ENCODE measurements at regions not wholly inside any gene's neighbourhood (a gene's known extent, or its start where the extent isn't known, plus 50 kb on each side); places are given as distances from the start of the nearest gene placed in this dataset.
A peak's percentile ranks its signal among the peaks of the same experiment; 100 is the strongest.

- DNase-seq (ENCODE audit: low read depth, low spot score): peak; percentile 95
- in situ Hi-C loops (cut with HindIII; ENCODE audit: low pct_unique_long_range_greater_than_20kb, low sequenced_read_pairs): no loop called here
Observed at GRCh38 chr1:55580845-55581332, 365.7 kb upstream of the USP24 start.

- no peak for DNase-seq (ENCODE audit: low read depth, low spot score)
- in situ Hi-C loops (cut with HindIII; ENCODE audit: low pct_unique_long_range_greater_than_20kb, low sequenced_read_pairs): no loop called here
Observed at GRCh38 chr1:55579332-55580001, 364.3 kb upstream of the USP24 start.

DNA sequence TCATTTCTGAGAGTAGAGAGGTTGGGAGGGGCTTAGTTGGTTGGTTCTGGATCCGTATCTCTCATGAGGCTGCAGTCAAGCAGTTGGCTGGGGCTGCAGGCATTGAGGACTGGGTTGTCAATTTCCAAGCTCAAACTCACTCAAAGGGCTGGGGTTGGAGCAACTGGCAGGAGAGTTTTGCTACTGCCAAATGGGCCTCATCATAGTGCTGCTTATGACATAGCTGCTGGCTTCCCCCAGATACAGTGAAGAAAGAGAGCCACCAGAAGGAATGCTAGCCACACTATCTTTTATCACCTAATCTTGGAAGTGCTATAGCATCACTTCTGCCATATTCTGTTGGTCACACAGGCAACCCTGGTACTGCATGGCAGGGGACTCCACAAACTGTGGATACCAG lies 363.5 kb upstream of the USP24 start:
- DNase-seq (ENCODE audit: low read depth, low spot score): no peak
- in situ Hi-C loops (cut with HindIII; ENCODE audit: low pct_unique_long_range_greater_than_20kb, low sequenced_read_pairs): no loop called here

- no peak for DNase-seq (ENCODE audit: low read depth, low spot score)
- in situ Hi-C loops (cut with HindIII; ENCODE audit: low pct_unique_long_range_greater_than_20kb, low sequenced_read_pairs): no loop called here
Observed at GRCh38 chr1:55575571-55576279, 360.6 kb upstream of the USP24 start.

- DNase-seq (ENCODE audit: low read depth, low spot score): no peak
- in situ Hi-C loops (cut with HindIII; ENCODE audit: low pct_unique_long_range_greater_than_20kb, low sequenced_read_pairs): no loop called here
Observed at GRCh38 chr1:55574691-55575225, 359.6 kb upstream of the USP24 start.

GRCh38 chr1:55572878-55573734 lies 357.9 kb upstream of the USP24 start:
- DNase-seq (ENCODE audit: low read depth, low spot score): no peak

DNA sequence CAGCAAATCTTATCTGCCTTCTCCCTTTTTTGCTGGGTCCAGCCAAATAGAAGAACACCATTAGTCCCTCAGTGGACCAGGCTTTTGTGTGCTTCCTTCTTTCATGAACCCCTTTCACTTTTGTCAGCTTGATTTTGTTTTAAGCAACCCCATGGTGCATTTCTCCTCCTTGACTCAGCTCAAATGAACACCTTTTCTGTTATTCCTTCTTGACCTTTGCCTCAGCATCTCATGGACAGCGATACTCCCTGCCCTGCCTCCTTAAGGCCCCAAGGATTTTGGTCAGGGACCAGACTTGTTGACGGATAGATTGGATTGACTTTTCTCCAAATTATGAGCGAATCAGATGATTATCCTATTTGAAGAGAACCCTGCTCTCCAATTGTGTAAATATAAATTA lies 356.6 kb upstream of the USP24 start:
- in situ Hi-C loops (cut with HindIII; ENCODE audit: low pct_unique_long_range_greater_than_20kb, low sequenced_read_pairs): no loop called here
- DNase-seq (ENCODE audit: low read depth, low spot score): no peak

More at GRCh38 chr1:55572878-55573734, 357.9 kb upstream of the USP24 start:
- in situ Hi-C loops (cut with HindIII; ENCODE audit: low pct_unique_long_range_greater_than_20kb, low sequenced_read_pairs): no loop called here

DNA sequence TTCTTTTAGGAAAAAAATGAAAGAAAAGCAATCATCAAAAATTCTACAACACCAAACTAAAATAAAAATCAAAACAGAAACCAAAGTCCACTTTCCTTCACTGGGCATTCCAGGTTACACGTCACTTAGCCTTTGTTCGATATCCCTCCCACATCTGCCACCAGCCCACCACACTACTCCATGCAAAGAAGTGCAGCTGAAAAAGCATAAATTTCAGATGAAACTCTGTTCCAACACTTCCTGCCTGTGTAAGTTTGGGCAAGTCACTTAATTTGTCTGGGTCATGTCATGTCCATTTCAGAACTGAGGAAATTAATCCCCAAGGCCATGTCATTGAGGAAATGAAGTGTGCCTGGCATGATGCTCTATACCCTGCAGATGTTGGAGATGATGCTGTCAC lies 354.3 kb upstream of the USP24 start:
- DNase-seq (ENCODE audit: low read depth, low spot score): no peak
- in situ Hi-C loops (cut with HindIII; ENCODE audit: low pct_unique_long_range_greater_than_20kb, low sequenced_read_pairs): no loop called here

DNA sequence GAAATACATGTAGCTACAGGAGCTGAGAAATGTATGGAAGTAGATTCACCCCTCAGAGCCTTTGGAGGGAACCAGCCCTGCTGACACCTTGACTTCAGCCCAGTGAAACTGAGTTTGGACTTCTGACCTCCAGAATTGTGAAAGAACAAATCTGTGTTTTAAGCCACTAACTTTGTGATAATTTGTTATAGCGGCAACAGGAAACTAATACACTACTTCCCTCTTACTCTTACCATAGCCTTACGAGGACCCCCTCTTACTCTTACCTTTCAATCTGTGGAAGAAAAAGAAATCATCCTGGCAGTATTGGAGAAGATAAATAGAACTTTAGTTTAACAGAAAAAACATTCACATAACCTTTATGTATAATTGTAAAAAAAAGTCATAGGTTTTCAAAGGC lies 353.6 kb upstream of the USP24 start:
- no peak for DNase-seq (ENCODE audit: low read depth, low spot score)
- in situ Hi-C loops (cut with HindIII; ENCODE audit: low pct_unique_long_range_greater_than_20kb, low sequenced_read_pairs): no loop called here

- in situ Hi-C loops (cut with HindIII; ENCODE audit: low pct_unique_long_range_greater_than_20kb, low sequenced_read_pairs): no loop called here
Observed at GRCh38 chr1:55560266-55560665, 345.1 kb upstream of the USP24 start.

DNA sequence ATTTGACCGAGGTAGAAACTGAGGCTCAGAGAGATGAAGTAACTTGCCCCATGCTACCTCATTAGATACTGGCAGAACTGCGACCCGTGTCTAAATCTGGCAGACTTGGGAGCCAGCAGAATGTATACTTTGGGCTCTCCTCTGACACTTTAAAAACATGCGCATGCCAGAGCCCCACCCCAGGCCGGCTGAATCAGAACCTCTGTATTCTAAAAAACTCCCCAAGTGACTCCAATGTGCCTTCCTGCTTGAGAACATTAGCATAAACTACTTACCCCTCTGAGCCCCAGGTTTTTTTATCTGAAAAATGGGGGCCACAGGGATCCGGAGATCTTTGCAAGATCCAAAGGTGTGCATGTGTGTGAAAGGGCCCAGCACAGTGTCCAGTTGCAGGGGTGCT lies 344.7 kb upstream of the USP24 start:
- no peak for DNase-seq (ENCODE audit: low read depth, low spot score)
- in situ Hi-C loops (cut with HindIII; ENCODE audit: low pct_unique_long_range_greater_than_20kb, low sequenced_read_pairs): no loop called here

More at GRCh38 chr1:55560266-55560665, 345.1 kb upstream of the USP24 start:
- no peak for DNase-seq (ENCODE audit: low read depth, low spot score)

DNA sequence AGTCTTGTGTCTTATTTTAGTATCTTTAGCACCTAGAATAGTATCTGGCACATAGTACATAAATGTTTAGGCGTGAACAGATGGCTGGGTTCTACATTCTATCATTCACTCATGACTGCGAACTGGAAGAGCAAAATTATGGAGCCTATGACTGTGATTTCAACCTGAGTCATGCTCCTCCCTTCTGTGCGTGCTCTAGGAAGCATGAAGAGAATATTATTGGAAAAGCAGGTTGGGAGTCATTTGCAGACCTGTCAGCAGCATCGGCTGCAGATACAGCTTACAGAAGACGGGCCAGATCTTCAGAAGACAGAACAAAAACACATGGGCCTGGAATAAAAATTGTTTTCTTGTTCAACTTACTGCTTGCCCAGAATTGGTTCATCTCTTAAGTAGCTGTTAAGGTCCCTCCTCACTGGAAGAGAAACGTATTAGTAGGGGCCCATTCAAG lies 344.0 kb upstream of the USP24 start:
- in situ Hi-C loops (cut with HindIII; ENCODE audit: low pct_unique_long_range_greater_than_20kb, low sequenced_read_pairs): no loop called here
- DNase-seq (ENCODE audit: low read depth, low spot score): no peak

- no peak for DNase-seq (ENCODE audit: low read depth, low spot score)
- in situ Hi-C loops (cut with HindIII; ENCODE audit: low pct_unique_long_range_greater_than_20kb, low sequenced_read_pairs): no loop called here
Observed at GRCh38 chr1:55558515-55558914, 343.4 kb upstream of the USP24 start.

DNA sequence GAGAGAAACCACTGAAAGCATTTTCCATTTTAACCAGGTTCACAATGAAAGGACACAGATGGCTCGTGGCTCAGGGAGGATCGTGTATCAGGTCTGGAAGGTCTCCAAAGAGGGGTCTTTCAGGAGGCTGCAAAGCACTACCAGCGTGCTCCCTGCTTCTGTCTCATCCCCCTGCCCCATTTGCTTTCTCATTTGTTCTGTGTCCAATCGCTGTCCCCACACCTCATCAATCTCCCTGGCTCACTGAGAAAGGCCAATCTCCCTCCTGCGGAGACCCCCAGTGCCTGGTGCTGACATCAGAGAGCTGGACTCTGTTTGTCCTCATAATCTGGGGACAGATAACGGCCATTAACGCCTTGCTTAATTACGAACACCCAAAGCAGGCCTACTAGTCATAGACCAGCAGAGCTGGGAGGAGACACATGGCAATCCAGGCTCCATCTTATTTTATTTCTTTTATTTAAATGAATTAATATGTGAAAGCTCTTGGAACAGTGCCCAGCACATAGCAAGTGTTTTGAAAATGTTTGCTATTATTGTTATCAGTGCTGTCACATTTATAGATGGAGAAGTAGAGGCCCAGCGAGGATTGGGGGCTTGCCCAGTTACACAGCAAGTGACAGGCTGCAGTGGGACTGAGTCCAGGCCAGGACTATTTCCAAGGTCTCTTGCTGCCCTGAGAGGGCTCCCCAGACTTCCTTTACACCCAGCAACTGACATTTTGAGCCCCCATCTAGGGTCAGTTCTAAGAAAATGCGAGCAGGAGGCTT lies 341.0 kb upstream of the USP24 start:
- in situ Hi-C loops (cut with HindIII; ENCODE audit: low pct_unique_long_range_greater_than_20kb, low sequenced_read_pairs): no loop called here
- no peak for DNase-seq (ENCODE audit: low read depth, low spot score)

GRCh38 chr1:55554611-55555010 lies 339.4 kb upstream of the USP24 start:
- in situ Hi-C loops (cut with HindIII; ENCODE audit: low pct_unique_long_range_greater_than_20kb, low sequenced_read_pairs): no loop called here
- no peak for DNase-seq (ENCODE audit: low read depth, low spot score)

DNA sequence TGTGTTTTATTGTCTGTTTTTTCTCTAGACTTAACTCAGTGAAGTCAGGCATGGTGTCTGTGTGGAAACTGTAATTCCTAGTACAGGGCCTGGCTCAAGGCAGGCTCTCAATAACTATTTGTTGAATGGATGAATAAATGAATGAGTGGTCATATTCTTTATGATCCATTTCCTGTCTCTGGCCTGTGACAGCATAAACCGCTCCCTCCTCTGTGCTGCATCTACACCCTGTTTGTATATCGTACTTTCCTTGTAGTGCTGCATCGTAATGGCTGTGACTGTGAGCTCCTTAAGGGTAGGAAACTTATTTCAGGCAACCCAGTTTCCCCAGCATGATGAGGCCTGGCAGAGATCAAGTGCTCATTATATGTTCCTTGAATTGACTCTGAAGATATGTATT lies 337.5 kb upstream of the USP24 start:
- in situ Hi-C loops (cut with HindIII; ENCODE audit: low pct_unique_long_range_greater_than_20kb, low sequenced_read_pairs): no loop called here
- no peak for DNase-seq (ENCODE audit: low read depth, low spot score)

DNA sequence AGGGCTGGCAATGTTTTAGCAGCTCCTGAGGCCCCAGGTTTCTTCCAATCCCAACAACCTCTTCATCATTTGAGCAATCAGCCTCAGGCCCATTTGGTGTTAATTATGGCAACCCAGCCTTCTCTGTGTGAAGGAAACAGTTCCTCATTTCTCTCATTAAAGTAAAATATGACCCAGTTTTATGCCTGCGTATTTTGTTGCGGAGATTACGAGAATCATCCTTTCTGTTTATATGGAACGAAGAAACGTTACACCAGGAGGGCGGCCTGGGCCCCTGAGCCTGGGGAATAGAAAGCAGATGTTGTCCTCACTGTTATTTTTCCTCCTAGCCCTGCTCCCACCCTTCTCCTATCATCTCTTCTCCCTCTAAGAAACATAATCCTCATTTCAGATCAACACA lies 332.2 kb upstream of the USP24 start:
- in situ Hi-C loops (cut with HindIII; ENCODE audit: low pct_unique_long_range_greater_than_20kb, low sequenced_read_pairs): no loop called here
- DNase-seq (ENCODE audit: low read depth, low spot score): no peak

Data from SK-MEL-5 (cell line).